NCI-H2081 (cell line): ENCODE measurements at regions not wholly inside any gene's neighbourhood (a gene's known extent, or its start where the extent isn't known, plus 50 kb on each side); places are given as distances from the start of the nearest gene placed in this dataset.

ENCODE experiments used
- DNase-seq, 2 experiments: peaks; one replicate each; lab custom pipeline; 2025; lab: John Stamatoyannopoulos, UW

GRCh38 chr2:146893500-146894041 is 951.3 kb upstream of the ACVR2A start:
- no peak for DNase-seq

- DNase-seq: no peak
Measured at GRCh38 chr2:146890491-146890890, 954.3 kb upstream of the ACVR2A start.

GRCh38 chr2:146879882-146880281 is 964.9 kb upstream of the ACVR2A start:
- DNase-seq: no peak

GRCh38 chr2:146874260-146874658 is 970.6 kb upstream of the ACVR2A start:
- no peak for DNase-seq

GRCh38 chr2:146873646-146874259 is 971.1 kb upstream of the ACVR2A start:
- no peak for DNase-seq

- no peak for DNase-seq
Measured at GRCh38 chr2:146873056-146873455, 971.8 kb upstream of the ACVR2A start.

- DNase-seq: no peak
Measured at GRCh38 chr2:146870691-146871090, 974.1 kb upstream of the ACVR2A start.

GRCh38 chr2:146869328-146869727 is 975.5 kb upstream of the ACVR2A start:
- DNase-seq: no peak

GRCh38 chr2:146868051-146868450 is 976.8 kb upstream of the ACVR2A start:
- DNase-seq: no peak

- DNase-seq: no peak
Measured at GRCh38 chr2:146867477-146867986, 977.3 kb upstream of the ACVR2A start.

GRCh38 chr2:146853741-146854444 is 990.9 kb upstream of the ACVR2A start:
- no peak for DNase-seq

- DNase-seq: no peak
Measured at GRCh38 chr2:146852661-146853060, 992.2 kb upstream of the ACVR2A start.

- DNase-seq: no peak
Measured at GRCh38 chr2:146850746-146851145, 994.1 kb upstream of the ACVR2A start.

- DNase-seq: no peak
Measured at GRCh38 chr2:146847846-146848245, 997.0 kb upstream of the ACVR2A start.

- DNase-seq: no peak
Measured at GRCh38 chr2:146844226-146844990, 1000.4 kb upstream of the ACVR2A start.

GRCh38 chr2:146837857-146838256 is 1007.0 kb upstream of the ACVR2A start:
- DNase-seq: peak in 1 of 2 experiments; percentile 69

- no peak for DNase-seq
Measured at GRCh38 chr2:146826388-146826787, 1018.4 kb upstream of the ACVR2A start.

- no peak for DNase-seq
Measured at GRCh38 chr2:146821836-146822316, 1023.0 kb upstream of the ACVR2A start.

GRCh38 chr2:146820672-146821071 is 1024.2 kb upstream of the ACVR2A start:
- DNase-seq: no peak

GRCh38 chr2:146818122-146818521 is 1026.7 kb upstream of the ACVR2A start:
- DNase-seq: no peak

GRCh38 chr2:146817613-146818012 is 1027.2 kb upstream of the ACVR2A start:
- peak in 1 of 2 experiments; percentile 9 for DNase-seq

GRCh38 chr2:146814971-146815370 is 1029.9 kb upstream of the ACVR2A start:
- no peak for DNase-seq
